CD1c-positive myeloid dendritic cell (primary cell): ENCODE measurements at regions not wholly inside any gene's neighbourhood (a gene's known extent, or its start where the extent isn't known, plus 50 kb on each side); places are given as distances from the start of the nearest gene placed in this dataset.

Source experiments
- DNase-seq: peaks from one replicate; pipeline ENCODE4 v3.0.0-alpha.2; 2016; ENCODE audit errors: extremely low spot score

DNA sequence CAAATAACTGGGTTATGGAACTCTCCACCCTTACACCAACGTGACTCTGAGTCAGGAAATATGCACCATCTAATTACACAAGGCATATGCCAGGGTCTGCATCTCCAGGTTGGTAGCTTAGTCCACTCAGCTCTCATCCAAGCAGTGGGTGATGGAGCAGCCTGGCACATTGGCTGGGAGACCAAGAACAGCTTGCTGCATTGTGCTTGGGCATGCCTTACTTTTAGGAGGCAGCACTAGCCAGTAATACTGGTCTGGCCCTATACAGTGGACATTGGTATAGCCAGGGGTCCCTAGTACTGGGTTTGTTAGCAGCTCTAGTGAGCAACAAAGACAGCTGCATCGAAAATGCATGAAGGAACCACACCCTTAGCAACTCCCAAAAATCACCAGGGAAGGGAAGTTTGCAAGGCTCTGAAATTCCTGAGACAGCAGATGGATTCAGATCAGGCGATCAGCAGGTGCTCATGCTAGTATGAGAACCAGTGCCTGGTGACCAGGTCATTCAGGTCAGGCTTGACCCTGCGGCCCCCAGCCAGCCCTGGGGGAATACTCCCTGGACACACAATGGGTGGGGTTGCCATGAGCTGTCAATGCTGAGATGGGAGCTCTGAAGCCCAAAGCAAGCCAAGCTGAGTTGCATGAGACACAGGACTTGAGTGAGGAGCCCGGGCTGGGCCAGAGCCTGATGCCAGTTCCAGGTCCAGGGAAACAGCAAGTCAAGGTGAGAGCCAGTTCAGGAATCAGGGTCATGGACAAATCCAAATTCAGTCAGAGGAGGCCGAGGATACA is 217.9 kb upstream of the ZMIZ1 start:
- DNase-seq = no peak

DNA sequence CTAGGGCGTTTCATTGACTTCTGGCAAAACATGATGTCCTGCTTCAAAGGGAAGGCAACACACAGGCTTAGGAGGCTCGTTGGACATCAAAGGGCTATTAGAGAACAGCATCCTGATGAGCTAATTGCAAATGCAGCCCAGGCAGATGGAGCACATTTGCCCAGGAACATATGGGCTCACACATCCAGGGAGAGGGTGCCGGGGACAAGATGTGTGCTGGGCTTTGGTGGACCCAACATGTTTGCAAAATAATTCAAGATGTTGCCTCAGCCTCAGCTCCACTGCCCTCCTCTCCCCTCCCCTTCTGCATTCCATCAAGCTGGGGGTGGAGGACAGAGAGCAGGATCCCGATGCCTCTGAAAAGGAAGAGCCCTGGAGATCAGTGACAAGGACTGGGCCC is 217.1 kb upstream of the ZMIZ1 start:
- DNase-seq = no peak

DNA sequence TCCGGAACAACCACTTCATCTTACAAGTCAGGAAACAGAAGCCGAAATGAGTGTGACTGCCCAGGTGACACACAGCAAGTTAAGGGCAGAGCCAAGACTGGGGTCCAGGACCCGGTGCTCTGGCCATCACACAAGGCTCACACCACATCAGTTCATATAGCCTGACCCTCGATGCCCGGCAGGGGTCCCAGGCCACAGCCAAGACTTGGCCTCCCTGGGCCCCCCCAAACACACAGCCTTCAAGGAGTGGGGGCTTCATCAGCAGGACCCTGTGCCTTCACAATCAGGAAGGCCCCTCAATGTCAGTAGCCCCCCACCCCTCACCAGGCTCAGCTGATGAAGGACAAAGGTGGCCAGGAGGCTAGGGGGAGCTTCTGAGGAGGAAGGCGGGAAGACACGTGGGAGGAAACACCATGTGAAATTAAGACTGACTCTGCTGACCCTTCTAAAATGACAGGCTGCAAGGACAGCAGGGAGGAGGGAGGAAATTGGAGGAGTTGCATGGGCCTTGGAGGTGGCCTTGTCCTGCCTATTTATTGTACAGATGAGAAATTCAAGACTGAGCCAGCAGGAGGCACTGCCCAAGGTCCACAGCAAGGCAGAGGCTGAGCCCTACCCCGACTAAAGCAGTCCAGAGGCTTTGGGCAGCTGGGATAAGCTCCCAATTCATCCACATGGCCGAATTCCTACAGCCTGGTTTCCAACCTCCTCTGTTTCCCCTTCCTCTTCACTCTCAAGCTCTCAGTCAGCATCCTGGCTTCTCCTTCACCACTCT is 216.1 kb upstream of the ZMIZ1 start:
- DNase-seq = peak; percentile 33

DNA sequence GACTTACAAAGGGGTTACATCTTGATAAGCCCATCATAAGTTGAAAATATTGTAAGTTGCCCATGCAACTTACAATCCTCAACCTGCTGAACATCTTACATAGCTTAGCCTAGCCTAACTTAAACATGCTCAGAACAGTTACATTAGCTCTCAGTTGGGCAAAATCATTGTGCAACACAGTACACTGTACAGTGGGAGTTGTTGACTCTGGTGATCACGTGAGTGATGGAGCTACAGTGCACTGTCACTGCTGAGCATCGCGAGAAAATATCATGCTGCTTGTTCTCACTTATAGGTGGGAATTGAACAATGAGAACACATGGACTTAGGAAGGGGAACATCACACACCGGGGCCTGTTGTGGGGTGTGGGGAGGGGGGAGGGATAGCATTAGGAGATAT is 214.9 kb upstream of the ZMIZ1 start:
- DNase-seq = no peak

DNA sequence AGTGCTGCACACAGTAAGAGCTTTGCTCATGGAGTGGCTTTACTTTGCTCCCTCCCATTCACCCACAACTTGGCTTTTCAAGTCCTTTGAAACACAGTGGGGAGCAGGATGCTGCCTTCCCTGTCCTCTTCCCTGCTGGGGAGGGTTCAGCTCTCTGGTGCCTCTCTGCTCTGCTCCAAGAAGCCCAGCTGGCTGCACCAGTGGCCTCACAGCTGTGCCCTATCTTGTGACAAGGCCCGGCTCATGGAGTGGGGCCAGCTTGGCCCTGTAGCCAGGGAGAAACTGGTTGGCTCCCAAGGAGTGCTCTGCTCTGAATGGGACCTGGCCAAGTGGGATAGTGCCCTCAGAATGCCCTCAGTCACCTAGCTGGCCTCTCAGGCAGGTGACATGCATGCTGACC is 212.3 kb upstream of the ZMIZ1 start:
- DNase-seq = no peak

DNA sequence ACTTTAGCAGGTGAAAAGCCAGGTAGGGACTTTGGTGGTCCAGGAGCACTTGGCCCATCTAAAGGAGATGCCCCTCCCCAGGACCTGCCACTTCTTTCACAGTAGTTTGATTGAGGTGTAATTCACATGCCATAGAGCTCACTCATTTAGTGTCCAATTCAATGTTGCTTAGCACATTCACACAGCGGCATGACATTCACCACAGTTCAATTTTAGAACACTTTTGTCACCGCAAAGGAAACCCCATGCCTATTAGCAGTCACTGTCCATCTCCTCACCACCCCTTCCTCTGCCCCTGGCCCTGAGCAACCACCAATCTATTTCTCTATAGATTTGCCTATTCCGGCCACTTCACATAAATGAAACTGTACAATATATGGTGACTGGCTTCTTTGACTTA is 211.6 kb upstream of the ZMIZ1 start:
- no peak for DNase-seq

DNA sequence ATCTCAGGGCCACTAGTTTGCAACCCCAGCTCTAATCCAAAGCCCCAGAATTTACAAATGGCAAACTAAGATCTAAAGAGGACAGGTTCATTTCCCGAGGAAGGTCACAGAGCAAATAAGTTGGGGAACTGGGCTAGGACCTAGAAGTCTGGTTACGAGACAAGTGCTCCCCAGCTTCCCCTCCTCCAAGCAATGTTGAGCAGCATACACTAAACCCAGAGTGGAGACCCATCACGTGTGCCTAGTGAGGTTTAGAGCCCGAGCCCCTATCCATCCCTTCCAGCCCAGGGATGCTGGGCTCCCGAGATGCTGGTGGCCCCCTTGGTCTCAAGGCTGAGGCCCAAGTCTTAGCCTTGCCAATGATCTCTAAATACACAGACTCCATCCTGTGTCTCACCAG is 209.5 kb upstream of the ZMIZ1 start:
- no peak for DNase-seq

DNA sequence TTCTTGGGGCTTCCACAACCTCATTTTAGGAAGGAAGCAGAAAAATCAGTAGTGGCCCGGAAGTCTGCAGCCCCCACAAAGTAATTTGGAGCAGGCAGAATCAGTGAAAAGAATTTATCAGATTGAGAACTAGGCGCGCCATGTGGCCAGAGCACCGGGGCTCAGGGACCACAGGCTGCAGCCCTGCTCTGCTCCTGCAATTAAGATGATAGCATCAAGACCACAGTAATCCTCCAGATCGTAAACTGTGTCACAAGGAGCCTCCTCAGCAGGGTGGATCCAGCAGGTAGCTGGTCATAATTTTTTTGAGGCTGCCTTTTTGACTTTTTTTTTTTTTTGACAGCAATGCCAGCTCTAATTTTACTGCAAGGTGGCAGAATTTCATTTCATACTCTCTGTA is 209.0 kb upstream of the ZMIZ1 start:
- no peak for DNase-seq

DNA sequence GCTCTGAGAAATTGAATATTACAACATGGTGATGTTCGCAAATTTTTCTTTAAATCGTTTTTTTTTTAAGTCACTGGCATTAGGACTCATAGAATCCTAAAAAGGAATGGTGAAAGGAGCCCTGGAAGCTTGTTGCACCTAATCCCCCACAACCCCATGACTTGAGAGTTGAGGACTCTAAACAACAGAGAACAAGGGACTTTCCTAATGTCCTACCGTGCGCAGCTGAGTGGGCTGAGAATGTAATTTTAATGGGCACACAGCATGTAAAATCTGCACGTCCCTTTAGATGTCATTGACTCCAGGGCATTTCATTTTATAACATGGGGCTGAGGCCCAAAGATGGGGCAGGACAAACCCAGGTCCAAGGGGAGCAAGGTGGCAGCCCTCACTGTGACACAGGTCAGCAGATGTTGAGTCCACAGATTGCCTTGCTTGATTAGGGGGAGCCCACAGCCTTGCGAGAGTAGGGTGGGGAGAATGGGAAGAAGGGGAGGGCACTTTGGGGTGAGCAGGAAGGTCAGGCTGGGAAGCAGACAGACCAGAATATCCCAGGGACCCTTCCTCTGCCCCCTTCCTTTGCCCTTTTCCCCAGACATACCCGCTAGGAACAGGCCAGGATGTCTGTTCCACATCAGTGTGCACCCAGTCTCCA is 208.4 kb upstream of the ZMIZ1 start:
- no peak for DNase-seq

DNA sequence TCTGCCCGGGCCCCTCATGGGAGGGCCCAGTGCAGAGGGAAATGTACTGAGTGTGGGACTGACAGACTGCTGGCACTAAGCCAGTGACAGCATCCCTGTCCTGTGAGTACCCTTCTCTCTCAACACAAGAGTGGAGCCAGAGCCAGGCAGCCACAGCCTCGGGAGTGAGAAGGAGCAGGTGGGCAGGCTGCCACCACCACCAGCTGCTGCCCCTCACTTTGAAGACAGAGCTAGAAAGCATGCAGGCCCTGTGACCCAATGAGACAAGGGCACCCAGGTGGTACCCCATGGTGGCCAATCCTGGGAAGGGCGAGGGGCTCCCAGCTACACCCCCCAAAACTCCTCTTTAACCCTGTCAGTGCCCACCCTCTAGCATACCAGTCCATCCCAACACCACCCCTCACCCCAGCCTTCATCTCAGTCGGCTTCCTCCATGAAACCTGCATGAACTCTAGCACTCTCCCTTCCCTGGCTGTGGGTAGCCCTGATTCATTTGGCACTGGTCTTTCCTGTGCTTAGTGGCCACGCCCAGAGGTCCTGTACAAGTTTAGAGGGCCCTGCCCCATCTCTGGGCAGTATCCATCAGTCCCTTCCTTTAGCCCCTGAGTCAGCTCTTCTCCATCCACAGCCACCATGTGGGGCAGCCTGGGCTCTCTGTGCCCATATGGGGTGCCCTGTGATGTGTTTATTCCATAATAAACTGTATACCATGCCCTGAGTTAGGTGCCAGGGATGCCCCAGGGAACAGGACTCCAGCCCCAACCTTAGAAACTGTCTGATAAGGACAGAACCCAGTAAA is 207.0 kb upstream of the ZMIZ1 start:
- DNase-seq = no peak

DNA sequence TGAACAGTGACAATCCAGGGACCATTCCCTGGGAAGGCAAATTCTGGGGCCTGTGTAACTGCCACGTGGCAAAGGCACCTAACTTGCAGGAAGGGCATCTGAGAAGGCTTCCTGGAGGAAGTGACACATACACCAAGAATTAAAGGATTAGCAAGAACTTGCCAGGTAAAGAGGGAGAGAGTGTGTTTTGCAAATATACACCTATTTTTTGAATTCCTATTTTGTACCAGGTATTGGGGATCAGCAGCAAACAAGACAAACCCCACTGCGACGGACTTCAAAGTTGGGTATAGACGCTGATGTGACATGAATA is 206.5 kb upstream of the ZMIZ1 start:
- DNase-seq = no peak

DNA sequence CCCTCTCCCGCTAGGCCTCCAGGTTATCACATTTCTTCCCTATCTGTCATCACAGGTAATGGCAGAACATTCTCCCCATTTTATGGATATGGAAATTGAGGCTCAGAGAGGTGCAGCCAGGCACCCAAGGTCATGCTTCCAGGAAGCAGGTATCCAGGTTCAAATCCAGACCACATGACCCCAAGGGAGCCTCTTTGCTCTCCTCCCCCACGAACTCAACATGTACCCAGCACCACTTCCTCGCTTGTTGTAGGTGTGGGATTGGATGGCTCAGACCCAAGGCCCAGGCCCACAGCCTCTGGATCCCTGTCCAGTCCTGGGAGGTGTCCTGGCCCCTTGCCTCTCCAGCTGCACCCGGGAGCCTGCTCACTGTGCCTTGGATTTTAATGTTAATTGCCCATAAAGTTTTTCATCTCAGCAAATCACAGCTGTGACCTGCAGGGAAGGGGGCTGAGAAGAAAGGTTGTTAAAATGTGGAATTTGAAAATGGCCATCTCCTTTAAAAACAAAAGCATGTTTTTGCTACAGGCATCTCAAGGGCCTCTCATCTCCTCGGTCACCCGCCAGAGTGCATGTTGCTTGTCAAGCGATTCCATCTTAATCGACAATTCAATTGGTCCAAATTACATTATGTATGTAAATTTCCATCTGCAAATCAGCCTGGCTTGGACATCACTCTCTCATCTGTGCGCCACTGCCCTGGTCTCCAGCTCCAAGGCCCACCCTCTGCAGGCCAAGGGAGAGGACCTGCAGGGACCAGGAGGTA is 205.4 kb upstream of the ZMIZ1 start:
- no peak for DNase-seq

DNA sequence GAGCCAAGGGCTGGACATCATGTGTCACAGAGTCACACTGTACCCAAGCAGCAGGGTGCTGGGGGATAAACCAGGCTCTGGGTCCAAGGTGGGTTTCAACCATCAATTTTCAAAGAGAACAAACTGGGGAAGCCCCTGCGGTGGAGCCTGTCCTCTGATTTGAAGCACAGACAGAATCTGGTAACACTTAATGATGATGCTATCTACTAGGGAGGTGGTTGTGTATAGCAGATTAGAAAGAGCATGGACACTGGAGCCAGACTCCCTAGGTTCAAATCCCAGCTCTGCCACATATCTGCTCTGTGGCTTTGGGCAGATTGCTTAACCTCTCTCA is 204.9 kb upstream of the ZMIZ1 start:
- DNase-seq = no peak

DNA sequence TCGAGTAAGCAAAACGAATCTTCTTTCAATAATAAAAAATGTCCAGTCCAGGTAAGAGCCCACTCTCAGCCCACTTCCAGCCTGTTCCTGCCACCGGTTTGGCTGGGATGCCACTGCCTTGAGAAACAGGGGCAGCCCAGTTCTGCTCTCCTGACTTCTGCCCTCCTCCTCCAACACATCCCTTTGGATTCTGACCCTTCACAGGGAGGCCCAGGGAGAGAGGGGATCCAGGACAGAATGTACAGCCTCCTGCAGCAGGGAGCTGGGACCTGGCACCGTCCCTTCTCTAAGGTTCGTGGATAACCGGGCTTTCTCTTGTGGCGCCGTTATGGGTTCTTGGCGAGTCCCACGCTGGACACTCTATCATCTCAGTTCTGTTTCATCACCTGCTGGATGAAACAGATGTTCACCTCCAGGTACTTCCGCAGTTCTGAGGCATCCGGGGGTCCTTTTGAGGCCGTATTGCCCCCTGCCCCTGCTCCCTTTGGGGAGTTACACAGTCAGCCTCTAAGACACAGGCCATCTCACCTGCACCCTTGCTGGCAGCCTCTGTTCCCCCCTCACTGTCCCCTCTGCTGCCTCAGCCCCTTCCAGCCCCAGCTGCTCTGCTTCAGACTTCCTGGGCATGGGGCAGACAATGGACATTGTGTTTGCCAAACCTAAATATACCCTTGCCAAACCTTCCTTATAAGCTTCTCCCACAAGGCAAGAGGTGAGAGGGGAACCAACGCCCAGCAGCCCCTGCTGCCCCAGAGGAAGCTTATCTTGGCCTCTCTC is 203.8 kb upstream of the ZMIZ1 start:
- DNase-seq = no peak

DNA sequence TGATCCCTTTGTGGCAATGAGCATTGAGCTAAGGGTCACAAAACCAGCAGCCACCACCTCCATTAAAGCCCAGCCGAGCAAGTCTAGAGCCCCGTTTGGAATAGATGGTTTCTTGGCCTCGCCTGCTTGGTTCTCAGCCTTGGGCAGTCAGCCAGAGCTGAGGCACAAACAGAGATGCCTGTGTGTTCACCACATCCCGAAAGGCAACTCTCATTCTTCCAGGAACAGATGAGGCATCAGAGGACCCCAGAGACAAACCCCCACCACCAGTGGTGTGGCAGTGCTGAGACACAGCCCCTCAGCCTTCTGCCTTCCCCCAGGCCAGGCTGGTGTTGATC is 203.3 kb upstream of the ZMIZ1 start:
- DNase-seq = no peak

DNA sequence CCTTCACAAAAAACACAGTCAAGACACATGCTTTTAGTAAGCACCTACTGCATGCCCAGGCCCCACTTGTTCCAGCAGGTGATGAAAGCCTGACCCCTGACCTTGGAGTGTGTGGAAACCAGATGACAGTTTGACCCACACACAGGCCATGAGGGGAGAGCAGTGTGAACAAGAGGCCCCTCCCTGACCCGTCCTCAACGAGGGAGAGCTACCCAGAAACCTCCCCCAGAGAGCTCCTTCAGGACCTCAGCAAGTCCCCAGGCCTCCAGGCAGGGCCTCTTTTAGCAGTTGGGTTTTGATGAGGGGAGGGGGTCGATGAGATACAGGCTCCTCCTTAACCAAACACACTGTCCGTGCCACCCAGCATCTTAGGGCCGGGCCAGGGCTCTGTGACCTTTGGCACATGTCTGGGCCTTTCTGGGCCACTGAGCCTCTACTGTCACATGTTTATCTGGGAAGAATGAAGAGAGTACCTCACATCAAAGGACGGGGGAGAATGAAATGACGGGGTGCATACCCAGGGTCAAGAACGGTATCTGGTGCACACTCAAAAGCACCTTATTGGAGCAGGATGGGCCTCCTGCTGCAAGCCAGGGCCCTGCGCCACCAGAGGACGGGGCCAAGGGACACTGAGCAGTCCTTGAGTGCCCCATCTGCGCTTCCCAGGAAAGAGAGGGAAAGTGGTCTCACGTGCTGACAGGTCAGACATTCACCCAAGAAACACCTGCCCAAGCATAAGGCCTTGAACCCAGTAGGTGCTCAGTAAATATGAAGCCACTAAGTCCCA is 202.6 kb upstream of the ZMIZ1 start:
- DNase-seq = no peak

DNA sequence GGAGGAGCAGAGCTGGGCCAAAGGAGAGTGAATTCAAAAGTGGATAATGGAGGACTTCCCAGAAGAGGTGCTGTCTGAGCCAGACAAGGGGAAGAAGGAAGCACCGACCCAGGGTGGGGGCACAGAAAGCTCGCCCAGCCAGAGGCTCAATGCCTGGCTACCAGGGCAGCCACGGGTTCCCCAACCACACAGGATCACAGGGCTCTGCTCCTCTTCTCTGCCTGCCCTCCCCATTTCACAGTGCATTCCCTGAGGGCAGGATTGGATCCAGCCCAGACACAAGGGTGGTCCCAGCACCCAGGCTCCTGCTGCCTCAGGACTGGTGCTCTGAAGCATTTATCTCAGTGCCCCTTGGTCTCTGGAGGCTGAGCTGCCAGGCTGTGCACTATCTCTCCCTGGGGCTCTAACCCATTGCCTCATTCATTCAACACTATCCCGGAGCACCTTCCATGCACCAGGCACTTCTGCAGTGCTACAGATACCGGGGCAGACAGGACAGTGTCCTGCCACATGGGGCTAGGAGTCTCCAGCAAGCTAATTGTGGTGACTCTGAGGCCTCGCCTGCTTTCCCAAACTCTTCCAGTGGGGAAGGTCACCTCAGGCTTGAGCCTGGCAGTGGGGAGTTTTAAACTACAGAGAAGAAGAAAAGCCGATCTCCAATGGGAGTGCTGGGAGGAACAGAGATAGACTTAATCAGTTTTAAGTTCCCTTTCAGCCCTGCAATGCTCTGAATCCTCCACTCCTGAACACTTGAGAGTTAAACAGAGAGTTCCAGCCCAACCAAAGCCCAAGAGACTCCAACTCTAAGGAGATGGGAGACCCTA is 201.8 kb upstream of the ZMIZ1 start:
- no peak for DNase-seq

DNA sequence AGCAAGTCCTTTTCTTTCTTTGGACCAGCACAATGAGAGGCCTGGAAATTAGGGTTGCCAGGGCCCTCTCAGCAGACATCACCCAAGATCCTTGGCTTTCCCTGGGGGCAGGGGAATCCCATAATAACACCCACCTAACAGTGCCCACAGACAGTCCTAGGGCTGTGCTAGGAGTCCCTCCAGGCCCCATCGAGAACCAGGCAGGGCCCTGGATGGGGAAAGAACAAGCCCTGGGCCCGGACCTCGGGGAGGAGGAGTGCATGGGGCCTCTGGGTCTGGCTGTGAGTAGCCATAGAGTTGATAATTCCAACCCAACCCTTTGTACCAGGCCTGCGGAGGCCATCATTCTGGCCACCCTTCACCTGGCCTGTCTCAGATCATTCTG is 201.2 kb upstream of the ZMIZ1 start:
- no peak for DNase-seq

DNA sequence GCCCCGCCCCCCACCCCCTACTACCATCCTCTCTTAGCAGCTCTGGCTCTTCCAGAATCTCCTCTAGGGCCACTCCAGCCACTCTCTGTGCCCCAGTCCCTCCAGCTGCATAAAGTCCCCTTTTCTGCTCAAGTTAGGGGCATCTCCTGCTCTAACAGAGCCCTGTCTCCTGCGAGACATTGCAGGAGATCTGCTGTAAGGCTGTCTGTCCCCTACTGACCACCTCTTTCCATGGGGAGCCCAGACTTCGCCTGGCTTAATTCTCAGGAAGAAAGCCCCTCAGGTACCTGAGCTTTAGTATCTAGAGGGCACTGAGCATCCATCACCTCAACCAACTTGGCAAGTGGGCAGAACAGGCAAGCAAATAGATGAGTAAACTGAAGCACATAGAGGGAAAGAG is 200.7 kb upstream of the ZMIZ1 start:
- DNase-seq = no peak
